ENCODE measurements at regions not wholly inside any gene's neighbourhood (a gene's known extent, or its start where the extent isn't known, plus 50 kb on each side); places are given as distances from the start of the nearest gene placed in this dataset.

- TF ChIP-seq GATA3 (IDR thresholded peaks at IDR 0.05; ENCODE audit: low read depth, low read length) = no peak
- no peak for TF ChIP-seq GATA2 (IDR thresholded peaks at IDR 0.05; ENCODE audit: low read depth, low read length)
Measured at GRCh38 chr12:114733919-114734318, 49.9 kb upstream of the TBX3 start.
